ENCODE measurements at regions not wholly inside any gene's neighbourhood (a gene's known extent, or its start where the extent isn't known, plus 50 kb on each side); places are given as distances from the start of the nearest gene placed in this dataset.

DNA sequence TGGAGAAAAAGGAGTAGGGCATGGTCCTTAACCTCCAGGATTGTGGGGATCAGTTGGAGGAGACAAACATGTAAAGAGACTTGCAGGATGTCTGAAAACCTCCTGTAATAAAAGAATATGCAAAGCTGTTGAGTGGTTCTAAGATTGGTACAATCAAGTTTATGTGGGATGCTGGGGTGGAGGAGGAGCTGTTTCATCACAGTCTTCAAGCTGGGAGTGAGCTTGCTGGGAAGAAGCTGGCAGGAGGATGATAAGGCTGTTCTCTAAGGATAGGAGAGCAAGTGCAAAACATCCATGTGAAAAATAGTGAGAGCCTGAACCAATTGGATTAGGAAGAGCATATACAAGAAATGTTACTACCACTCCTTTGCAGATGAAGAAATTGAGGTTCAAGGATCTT lies 161.9 kb upstream of the CRIM1 start:
- no peak for TF ChIP-seq POLR2A (IDR thresholded peaks at IDR 0.05)
- TF ChIP-seq, protein P1, sequence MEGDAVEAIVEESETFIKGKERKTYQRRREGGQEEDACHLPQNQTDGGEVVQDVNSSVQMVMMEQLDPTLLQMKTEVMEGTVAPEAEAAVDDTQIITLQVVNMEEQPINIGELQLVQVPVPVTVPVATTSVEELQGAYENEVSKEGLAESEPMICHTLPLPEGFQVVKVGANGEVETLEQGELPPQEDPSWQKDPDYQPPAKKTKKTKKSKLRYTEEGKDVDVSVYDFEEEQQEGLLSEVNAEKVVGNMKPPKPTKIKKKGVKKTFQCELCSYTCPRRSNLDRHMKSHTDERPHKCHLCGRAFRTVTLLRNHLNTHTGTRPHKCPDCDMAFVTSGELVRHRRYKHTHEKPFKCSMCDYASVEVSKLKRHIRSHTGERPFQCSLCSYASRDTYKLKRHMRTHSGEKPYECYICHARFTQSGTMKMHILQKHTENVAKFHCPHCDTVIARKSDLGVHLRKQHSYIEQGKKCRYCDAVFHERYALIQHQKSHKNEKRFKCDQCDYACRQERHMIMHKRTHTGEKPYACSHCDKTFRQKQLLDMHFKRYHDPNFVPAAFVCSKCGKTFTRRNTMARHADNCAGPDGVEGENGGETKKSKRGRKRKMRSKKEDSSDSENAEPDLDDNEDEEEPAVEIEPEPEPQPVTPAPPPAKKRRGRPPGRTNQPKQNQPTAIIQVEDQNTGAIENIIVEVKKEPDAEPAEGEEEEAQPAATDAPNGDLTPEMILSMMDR (IDR thresholded peaks at IDR 0.05), result no peak
